HG03575 (cell line): ENCODE measurements at regions not wholly inside any gene's neighbourhood (a gene's known extent, or its start where the extent isn't known, plus 50 kb on each side); places are given as distances from the start of the nearest gene placed in this dataset.

ENCODE experiments used
- ATAC-seq: cut with Tn5 transposase; IDR thresholded peaks from one replicate; pipeline ENCODE4 v1.9.1; 2021; ENCODE audit not compliant: unreplicated experiment, insufficient number of reproducible peaks, low FRiP score; ENCODE audit errors: extremely low read depth

DNA sequence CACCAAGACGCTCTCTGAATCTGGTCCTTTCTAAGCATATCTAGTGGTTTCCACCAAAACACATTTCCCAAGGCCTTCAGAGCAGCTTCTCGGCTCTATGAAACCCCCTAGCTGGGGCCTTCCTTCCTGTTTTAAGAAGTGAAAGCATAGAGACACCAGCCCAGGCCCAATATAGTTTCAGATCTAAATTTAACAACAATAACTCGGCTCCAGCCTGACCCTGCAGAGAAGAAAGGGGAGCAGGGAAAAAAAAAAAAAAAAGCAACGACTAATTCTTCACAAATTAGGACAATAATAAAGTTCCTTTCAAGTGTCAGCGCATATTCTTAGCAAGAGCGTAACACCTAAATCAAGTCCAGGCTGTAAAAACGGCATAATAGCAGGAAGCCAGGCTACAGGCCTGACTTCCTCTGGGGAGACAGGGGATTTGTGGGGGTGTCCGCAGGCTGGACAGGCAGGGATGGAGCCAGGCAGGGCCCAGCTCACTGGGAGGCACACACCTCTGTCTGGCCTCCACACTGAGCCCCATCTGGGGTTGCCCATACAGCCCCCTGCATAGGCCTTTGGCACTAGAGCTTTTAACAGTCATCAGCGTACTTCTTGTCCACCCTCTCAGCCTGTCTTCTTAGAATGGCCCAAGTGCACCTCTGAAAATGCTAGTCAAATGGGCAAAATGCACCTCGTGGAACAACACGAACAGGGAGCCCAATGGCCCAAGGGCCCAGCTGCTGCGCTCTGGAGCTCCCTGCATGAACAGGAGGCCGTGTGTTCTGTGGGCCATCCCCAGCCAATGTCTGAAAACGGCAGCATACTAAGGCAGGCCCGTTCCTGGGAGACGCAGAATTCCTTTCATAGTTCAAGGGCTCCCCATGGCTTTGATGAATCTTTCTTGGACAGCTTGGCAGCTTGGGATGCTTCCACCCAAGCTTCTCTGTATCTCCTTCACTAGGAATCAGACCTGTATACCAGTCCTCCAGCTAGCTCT is 772.9 kb downstream of the MED13L start:
- peak; percentile 61 for ATAC-seq

GRCh38 chr12:115500872-115501271 is 776.6 kb downstream of the MED13L start:
- no peak for ATAC-seq

DNA sequence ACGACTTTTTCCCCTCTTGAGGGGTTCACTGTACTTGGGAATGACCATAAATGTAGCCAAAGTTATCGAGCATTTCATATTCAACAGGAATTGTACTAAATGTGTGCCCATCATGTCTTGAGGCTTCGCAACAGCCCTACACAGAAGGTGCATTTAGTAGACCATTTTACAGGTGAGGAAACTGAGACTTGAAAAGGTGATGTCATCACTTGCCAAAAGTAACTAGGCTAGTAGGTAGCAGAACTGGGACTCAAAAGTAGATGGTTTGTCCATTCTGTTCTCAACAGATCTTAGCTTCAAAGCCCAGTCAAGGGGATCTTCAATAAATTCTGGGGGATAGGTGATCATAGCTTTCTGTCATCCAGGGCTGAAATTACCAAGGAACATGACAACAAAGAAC is 782.2 kb downstream of the MED13L start:
- no peak for ATAC-seq

DNA sequence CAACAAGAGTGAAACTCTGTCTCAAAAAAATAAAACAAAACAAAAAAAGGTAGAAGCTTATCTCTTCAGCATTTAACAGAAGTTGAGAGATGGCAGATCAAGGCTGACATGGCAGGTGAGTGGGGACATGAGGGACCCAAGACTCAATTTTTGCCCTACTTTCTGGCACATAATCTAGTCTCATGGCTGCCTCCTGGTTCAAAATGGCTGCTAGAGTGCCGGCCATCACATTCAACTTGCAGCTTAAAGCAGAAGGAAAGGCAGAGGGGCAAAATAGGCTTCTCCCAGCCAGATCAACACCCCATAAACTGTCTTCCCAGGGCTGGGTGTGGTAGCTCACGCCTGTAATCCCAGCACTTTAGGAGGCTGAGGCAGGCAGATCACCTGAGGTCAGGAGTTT is 784.9 kb downstream of the MED13L start:
- ATAC-seq, result no peak

DNA sequence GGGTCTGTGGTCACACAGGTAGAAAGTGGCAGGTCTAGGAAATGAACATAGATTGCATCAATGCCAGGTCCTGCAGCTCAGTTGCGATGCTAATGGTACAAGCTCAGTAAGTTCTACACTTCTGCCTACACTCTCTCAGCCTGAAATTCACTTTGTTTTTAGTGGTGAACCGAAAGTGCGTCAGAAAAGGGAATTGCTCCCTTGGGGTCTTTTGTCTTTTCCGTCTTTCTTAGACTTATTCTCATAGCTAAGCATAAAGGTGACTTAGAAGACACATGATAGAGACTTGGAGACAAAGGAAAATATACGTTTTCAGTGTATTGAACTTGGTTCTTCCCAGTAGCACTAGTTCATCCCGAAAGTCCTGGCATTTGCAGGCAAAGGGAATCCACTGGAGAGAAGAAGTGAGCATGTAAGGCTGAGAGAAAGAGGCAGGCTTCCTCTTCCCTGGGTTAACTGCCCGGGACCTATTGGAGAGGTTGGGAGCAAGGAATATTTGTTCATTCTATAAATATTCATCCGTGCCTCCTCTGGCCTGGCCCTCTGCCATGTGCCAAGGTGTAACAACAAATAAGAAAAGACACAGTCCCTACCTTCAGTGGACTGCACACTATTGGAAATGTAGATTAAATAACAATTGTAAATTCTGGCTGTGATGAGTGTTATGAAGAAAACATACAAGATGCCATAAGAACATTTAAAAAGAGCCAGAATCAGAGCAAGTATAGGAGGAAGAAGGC is 785.8 kb downstream of the MED13L start:
- ATAC-seq, result no peak

- no peak for ATAC-seq
Measured at GRCh38 chr12:115489253-115489652, 788.2 kb downstream of the MED13L start.

GRCh38 chr12:115485967-115486366 is 791.5 kb downstream of the MED13L start:
- ATAC-seq, result no peak

DNA sequence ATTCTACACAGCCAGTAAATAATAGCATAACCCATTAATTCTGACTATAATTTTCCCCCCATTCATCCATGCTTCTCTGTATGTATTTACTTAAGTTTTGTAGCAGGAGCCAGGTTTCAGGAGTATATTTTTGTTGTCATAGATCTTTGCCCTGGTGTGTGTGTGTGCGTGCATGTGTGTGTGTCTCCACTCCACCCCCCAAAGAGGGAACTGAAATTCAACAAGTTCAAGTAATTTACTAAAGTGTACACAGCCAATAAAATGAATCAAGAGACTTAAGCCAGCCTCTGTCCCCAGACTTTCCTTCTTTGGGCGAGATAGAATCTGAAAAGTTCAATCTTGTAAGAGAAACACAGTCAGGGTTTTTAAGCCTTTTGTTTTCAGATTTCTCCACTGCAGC is 792.0 kb downstream of the MED13L start:
- no peak for ATAC-seq

DNA sequence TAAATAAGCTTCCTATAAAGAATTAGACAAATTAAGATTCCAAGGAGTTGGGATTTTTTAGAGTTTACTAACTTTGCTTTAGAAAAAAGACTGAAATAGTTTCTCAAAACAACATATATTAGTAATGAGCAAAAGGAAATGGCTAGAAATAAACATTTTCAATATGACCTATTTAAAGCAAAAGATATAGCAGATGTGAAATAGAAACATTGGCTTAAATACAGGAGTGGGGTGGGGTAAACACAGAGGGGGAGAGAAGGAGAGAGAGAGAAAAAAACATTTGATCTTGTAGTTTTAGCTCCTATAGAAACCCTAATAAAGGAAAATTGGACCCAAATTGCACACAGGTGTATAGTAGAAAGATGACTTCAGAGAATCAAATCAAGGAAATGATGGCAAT is 794.5 kb downstream of the MED13L start:
- ATAC-seq, result no peak

- ATAC-seq, result no peak
Measured at GRCh38 chr12:115481141-115481540, 796.4 kb downstream of the MED13L start.

DNA sequence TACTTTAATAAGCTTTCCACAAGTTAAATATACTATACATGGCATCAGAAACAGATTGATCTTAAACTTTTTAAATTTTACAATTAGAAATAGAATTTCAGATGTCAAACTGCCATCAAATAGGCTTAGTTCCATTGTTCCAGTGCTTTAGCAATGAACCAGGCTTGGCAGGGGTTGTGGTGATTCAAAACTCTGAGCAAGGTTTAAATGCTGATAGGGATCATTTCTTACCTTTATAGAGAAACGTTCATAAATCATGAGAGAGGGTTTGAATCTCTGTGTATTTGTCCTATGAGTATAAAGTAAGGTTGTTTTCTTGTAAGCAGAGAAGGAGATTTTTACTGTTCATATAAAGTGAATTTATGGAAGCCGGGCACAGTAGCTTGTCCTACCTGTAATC is 794.5 kb upstream of the TBX3 start:
- no peak for ATAC-seq

DNA sequence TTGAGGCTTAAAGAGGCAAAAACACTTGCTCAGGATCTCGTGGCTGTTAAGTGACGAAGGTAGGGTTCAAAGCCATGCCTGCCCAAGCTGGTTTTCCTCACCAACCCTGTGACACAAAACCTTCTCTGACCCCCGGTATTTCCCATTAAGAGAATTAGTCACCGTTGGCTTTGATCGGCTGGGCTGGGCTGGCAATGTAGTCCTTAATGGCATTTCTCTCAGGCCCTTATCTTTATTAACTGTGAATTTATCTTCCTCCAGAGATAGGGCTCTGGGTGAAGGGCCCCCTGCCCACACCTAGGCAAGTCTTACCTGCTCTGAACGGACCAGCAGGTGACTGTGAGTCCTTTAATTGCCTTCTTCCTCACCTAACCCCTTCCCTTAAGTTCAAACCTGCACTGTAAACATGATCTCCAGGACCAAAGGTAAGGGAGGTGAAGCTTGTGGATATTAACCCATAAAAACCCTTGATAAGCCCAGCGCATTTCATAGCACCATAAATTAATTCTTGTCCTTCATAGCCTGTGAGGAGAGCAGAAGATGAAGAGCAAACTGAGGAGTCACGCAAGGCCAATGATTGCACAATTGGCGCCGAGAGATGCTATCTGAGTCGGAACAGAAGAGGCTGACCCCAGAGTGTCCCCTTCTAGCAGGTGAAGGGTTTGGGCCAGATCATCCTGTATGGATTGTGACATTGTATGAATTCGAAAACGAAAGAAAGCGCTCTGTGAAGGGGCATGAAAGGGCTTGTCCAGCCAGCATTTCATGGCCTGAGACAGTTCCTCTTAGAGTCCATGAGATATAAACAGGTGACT is 790.8 kb upstream of the TBX3 start:
- ATAC-seq, result no peak

GRCh38 chr12:115473257-115473956 is 789.4 kb upstream of the TBX3 start:
- no peak for ATAC-seq

GRCh38 chr12:115472852-115473251 is 788.9 kb upstream of the TBX3 start:
- no peak for ATAC-seq

DNA sequence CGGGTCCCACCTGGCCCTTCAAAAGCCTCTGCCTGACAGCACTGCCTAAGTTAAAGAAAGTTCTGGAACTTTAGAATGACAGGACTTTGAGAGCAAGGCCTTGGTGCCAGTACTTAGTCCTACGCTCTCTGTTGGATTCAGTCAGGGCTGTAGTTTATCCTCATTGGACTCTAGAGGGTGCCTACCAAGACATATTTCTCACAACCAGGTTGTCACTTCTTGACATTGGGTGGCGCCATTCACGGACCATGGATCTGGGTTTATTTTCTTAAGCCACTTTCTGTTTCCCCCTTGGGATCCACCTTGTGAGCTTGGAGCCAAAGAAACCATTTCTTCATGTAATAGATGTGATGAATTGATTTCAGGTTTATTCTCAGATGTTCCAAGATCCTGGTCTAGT is 787.0 kb upstream of the TBX3 start:
- no peak for ATAC-seq

DNA sequence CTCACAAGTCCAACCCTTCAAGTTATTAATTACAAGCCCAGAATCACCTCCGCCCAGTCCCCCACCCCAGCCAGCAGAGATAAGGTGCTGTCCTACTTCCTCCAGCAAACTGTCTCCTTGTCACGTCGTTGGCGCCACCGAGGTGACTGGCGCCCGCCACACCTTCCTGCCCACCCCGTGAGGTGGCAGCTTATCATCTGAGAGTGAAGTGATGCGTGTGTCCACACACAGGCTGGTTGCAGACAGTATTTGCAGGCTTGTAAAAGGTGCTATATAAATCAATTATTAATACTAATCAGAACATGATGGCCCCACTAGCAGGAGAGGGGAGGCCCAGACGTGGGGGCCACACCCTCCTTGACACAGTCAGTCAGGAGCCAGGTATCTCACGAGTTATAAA is 786.6 kb upstream of the TBX3 start:
- no peak for ATAC-seq

GRCh38 chr12:115468087-115468510 is 784.1 kb upstream of the TBX3 start:
- no peak for ATAC-seq

DNA sequence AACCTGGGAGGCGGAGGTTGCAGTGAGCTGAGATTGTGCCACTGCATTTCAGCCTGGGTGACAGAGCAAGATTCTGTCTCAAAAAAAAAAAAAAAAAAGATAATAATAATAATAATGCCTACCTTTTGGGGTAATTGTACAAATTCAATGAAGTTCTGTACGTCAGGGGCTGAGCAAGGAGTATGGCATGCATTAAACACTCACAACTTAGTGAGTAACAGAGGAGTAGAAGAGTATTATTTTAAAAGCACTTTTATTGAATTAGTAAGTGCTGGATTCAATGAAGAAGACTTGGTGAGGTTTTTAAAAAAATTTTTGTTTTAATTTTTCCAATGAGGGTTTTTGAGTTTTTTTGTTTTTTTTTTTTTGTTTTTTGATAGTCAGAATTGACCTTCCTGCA is 783.6 kb upstream of the TBX3 start:
- no peak for ATAC-seq

- ATAC-seq, result no peak
Measured at GRCh38 chr12:115466076-115466475, 782.1 kb upstream of the TBX3 start.
